HCT116 (cell line): ENCODE measurements at regions not wholly inside any gene's neighbourhood (a gene's known extent, or its start where the extent isn't known, plus 50 kb on each side); places are given as distances from the start of the nearest gene placed in this dataset.

Source experiments
- FOSL1 ChIP-seq: IDR thresholded peaks from 2 replicates; pipeline ENCODE4 v1.6.1; 2012; ENCODE audit warnings: low read depth
- POLR2A ChIP-seq: IDR thresholded peaks from 2 replicates; pipeline ENCODE4 v1.7.0; 2011; ENCODE audit warnings: borderline replicate concordance; ENCODE audit not compliant: insufficient read depth, insufficient read length; ENCODE audit errors: extremely low read depth
- TF ChIP-seq, protein P1 (sequence below), 3 experiments: fragments of 200-600 bp in 1 of 3; sonication (generic) in 1 of 3; IDR thresholded peaks in 2 of 3; conservative IDR thresholded peaks in 1 of 3; 2 replicates each; pipeline ENCODE4 v1.5.1; 2012 to 2017; ENCODE audit warnings: low read depth in 2 of 3, low read length in 2 of 3, antibody characterized with exemption in 1 of 3, borderline replicate concordance in 1 of 3, control low read depth in 1 of 3, mild to moderate bottlenecking in 1 of 3, mixed read lengths in 1 of 3, mixed run types in 1 of 3, moderate library complexity in 1 of 3; ENCODE audit not compliant: insufficient read depth in 1 of 3
- TF ChIP-seq, protein P2 (sequence below): IDR thresholded peaks from 2 replicates; pipeline ENCODE4 v1.6.1; 2012
- TF ChIP-seq, protein P3 (sequence below): IDR thresholded peaks from 2 replicates; pipeline ENCODE4 v1.6.1; 2012; ENCODE audit warnings: low read depth

DNA sequence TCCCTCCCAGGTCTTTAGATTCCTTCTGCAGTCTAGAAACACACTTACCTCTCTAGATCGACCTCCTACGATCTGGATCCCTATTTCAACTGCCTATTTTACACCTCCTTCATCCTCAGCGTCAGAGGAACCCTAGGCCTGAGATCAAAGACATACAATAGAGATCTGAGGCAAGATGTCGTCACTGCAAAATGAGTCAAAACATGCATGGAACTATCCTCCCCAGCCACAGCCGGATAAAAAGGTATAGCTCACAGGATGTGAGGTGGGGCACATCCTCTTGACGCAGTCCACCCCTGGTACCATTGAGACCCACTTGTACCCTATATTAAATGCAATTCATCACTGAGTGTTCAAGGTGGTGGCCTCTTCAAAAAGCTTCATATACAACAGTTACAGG is 63.7 kb upstream of the DNAJC10 start:
- TF ChIP-seq, protein P1, sequence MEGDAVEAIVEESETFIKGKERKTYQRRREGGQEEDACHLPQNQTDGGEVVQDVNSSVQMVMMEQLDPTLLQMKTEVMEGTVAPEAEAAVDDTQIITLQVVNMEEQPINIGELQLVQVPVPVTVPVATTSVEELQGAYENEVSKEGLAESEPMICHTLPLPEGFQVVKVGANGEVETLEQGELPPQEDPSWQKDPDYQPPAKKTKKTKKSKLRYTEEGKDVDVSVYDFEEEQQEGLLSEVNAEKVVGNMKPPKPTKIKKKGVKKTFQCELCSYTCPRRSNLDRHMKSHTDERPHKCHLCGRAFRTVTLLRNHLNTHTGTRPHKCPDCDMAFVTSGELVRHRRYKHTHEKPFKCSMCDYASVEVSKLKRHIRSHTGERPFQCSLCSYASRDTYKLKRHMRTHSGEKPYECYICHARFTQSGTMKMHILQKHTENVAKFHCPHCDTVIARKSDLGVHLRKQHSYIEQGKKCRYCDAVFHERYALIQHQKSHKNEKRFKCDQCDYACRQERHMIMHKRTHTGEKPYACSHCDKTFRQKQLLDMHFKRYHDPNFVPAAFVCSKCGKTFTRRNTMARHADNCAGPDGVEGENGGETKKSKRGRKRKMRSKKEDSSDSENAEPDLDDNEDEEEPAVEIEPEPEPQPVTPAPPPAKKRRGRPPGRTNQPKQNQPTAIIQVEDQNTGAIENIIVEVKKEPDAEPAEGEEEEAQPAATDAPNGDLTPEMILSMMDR (IDR thresholded peaks at IDR 0.05 in 2 of 3, conservative IDR thresholded peaks at IDR 0.05 in 1 of 3; ENCODE audit: borderline replicate concordance in 1 of 3, insufficient read depth in 1 of 3, low read depth in 2 of 3, low read length in 2 of 3), result no peak
- TF ChIP-seq, protein P2, sequence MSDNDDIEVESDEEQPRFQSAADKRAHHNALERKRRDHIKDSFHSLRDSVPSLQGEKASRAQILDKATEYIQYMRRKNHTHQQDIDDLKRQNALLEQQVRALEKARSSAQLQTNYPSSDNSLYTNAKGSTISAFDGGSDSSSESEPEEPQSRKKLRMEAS, result no peak
- no peak for TF ChIP-seq POLR2A
- TF ChIP-seq, protein P3, sequence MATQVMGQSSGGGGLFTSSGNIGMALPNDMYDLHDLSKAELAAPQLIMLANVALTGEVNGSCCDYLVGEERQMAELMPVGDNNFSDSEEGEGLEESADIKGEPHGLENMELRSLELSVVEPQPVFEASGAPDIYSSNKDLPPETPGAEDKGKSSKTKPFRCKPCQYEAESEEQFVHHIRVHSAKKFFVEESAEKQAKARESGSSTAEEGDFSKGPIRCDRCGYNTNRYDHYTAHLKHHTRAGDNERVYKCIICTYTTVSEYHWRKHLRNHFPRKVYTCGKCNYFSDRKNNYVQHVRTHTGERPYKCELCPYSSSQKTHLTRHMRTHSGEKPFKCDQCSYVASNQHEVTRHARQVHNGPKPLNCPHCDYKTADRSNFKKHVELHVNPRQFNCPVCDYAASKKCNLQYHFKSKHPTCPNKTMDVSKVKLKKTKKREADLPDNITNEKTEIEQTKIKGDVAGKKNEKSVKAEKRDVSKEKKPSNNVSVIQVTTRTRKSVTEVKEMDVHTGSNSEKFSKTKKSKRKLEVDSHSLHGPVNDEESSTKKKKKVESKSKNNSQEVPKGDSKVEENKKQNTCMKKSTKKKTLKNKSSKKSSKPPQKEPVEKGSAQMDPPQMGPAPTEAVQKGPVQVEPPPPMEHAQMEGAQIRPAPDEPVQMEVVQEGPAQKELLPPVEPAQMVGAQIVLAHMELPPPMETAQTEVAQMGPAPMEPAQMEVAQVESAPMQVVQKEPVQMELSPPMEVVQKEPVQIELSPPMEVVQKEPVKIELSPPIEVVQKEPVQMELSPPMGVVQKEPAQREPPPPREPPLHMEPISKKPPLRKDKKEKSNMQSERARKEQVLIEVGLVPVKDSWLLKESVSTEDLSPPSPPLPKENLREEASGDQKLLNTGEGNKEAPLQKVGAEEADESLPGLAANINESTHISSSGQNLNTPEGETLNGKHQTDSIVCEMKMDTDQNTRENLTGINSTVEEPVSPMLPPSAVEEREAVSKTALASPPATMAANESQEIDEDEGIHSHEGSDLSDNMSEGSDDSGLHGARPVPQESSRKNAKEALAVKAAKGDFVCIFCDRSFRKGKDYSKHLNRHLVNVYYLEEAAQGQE, result no peak
- no peak for TF ChIP-seq FOSL1
